ENCODE measurements at regions not wholly inside any gene's neighbourhood (a gene's known extent, or its start where the extent isn't known, plus 50 kb on each side); places are given as distances from the start of the nearest gene placed in this dataset.

GRCh38 chr20:11130554-11131166 is 456.9 kb upstream of the JAG1 start:
- no peaks in the 10 kb centered on the region for H3K79me2 ChIP-seq (replicated peaks; ENCODE audit: insufficient read depth)
- H3K4me2 ChIP-seq = no peak overlapping the region
- no peak overlapping the region for H3K27ac Mint-ChIP-seq
- no peak overlapping the region for H3K27ac ChIP-seq (ENCODE audit: low read depth)
- peaks cover 2% of the 10 kb centered on the region for H3K27me3 Mint-ChIP-seq (ENCODE audit: insufficient read depth, low read depth, poor library complexity)
- DNase-seq (ENCODE audit: low spot score) = no peak
- H3K27me3 ChIP-seq (ENCODE audit: insufficient read depth) = no peaks in the 10 kb centered on the region
- no peak overlapping the region for H3K4me3 ChIP-seq
- no peak overlapping the region for H3K4me3 Mint-ChIP-seq
- no peaks in the 10 kb centered on the region for H3K36me3 Mint-ChIP-seq (ENCODE audit: low read depth)
- no peaks in the 10 kb centered on the region for H3K4me1 ChIP-seq (ENCODE audit: insufficient read depth)
- no peak overlapping the region for H2AFZ ChIP-seq
- H3K36me3 ChIP-seq (ENCODE audit: insufficient read depth) = no peaks in the 10 kb centered on the region
- H3K9me2 ChIP-seq (ENCODE audit: insufficient read depth) = peaks cover 10% of the 10 kb centered on the region; the same call in 1 of the 2 replicates
- H3K9me3 Mint-ChIP-seq = no peaks in the 10 kb centered on the region
- TF ChIP-seq NANOG (IDR thresholded peaks at IDR 0.05; ENCODE audit: borderline replicate concordance) (no peak), POLR2AphosphoS5 (IDR thresholded peaks at IDR 0.05; ENCODE audit: low read depth) (no peak), CREB1 (CRISPR knock-in tag; IDR thresholded peaks at IDR 0.05; ENCODE audit: low read depth) (no peak), STAT1 (IDR thresholded peaks at IDR 0.05; ENCODE audit: unreplicated experiment) (no peak), ZNF114 (CRISPR knock-in tag; IDR thresholded peaks at IDR 0.05) (no peak), REST (IDR thresholded peaks at IDR 0.05; ENCODE audit: unreplicated experiment) (no peak), ZNF462 (CRISPR knock-in tag; IDR thresholded peaks at IDR 0.05) (no peak), EZH2 (IDR thresholded peaks at IDR 0.05; ENCODE audit: low read depth, unreplicated experiment) (no peak), ZNF331 (CRISPR knock-in tag; IDR thresholded peaks at IDR 0.05; ENCODE audit: low read depth) (no peak), ETS1 (IDR thresholded peaks at IDR 0.05) (no peak), JUNB (IDR thresholded peaks at IDR 0.05; ENCODE audit: unreplicated experiment) (no peak), CTCF (conservative IDR thresholded peaks at IDR 0.05; ENCODE audit: low read depth in 2 of 2) (no peak), EZH2phosphoT487 (IDR thresholded peaks at IDR 0.05; ENCODE audit: unreplicated experiment) (no peak)
- ATAC-seq = no peak
- H3F3A ChIP-seq (replicated peaks; ENCODE audit: low read depth) = no peaks in the 10 kb centered on the region
- H3K4me1 Mint-ChIP-seq = no peaks in the 10 kb centered on the region
- no peaks in the 10 kb centered on the region for H4K20me1 ChIP-seq (replicated peaks; ENCODE audit: insufficient read depth)

All from GM23338 (cell line).